Lung (tissue), 11 donors: ENCODE measurements at regions not wholly inside any gene's neighbourhood (a gene's known extent, or its start where the extent isn't known, plus 50 kb on each side); places are given as distances from the start of the nearest gene placed in this dataset.

Source experiments
- ATAC-seq: fragments of 200-7000 bp; cut with Tn5 transposase; one replicate; pipeline ENCODE4 v1.9.1; 2020; ENCODE audit warnings: moderate number of reproducible peaks; ENCODE audit not compliant: insufficient read depth, low FRiP score
- DNase-seq, 3 donors: peaks; one replicate each; pipeline ENCODE4 v3.0.0-alpha.2; 2013 to 2017
- H3K27ac ChIP-seq, 2 donors: one replicate each; pipeline ENCODE4 v1.5.1; 2013; ENCODE audit warnings: mild to moderate bottlenecking in 2 of 2, moderate library complexity in 2 of 2, control low read depth in 1 of 2, inconsistent platforms in 1 of 2, low read depth in 1 of 2, low read length in 1 of 2
- H3K27me3 ChIP-seq, 3 donors: one replicate each; pipeline ENCODE4 v1.5.1; 2013; ENCODE audit warnings: low read length in 2 of 3; ENCODE audit not compliant: control insufficient read depth in 3 of 3, insufficient read depth in 3 of 3
- H3K36me3 ChIP-seq, 4 donors: one replicate each; pipeline ENCODE4 v1.5.1; 2013; ENCODE audit warnings: low read length in 4 of 4, mild to moderate bottlenecking in 1 of 4, moderate library complexity in 1 of 4; ENCODE audit not compliant: control insufficient read depth in 4 of 4, insufficient read depth in 4 of 4
- H3K4me1 ChIP-seq, 5 donors: one replicate each; pipeline ENCODE4 v1.5.1; 2013; ENCODE audit warnings: low read length in 5 of 5, mild to moderate bottlenecking in 2 of 5, moderate library complexity in 1 of 5; ENCODE audit not compliant: control insufficient read depth in 5 of 5, insufficient read depth in 5 of 5
- H3K4me3 ChIP-seq: one replicate; pipeline ENCODE4 v1.5.1; 2013; ENCODE audit warnings: mild to moderate bottlenecking, control low read depth, moderate library complexity
- H3K9ac ChIP-seq, 2 donors: one replicate each; pipeline ENCODE4 v1.5.1; 2013; ENCODE audit warnings: low read length in 2 of 2, control low read depth in 1 of 2; ENCODE audit not compliant: insufficient read depth in 1 of 2
- H3K9me3 ChIP-seq, 4 donors: one replicate each; pipeline ENCODE4 v1.5.1; 2013; ENCODE audit warnings: low read length in 3 of 4, mild to moderate bottlenecking in 1 of 4, moderate library complexity in 1 of 4; ENCODE audit not compliant: control insufficient read depth in 4 of 4, insufficient read depth in 3 of 4
- CTCF ChIP-seq: IDR thresholded peaks from 2 replicates; pipeline ENCODE4 v1.5.1; 2012; ENCODE audit warnings: mild to moderate bottlenecking; ENCODE audit errors: control extremely low read depth, extremely low read depth
- WGBS, 2 donors: extraction: QIAGEN DNeasy Blood & Tissue Kit; methylation state at CpG; one replicate each; pipeline ENCODE4 v1.1.7; 2013; 5-methylcytosine and 5-hydroxymethylcytosine counted together
- donor health status: control.
- donor health status: control.
- donor health status: Bipolar disorder and iron deficiency.
- donor health status: healthy.
- donor health status: DM: yes; HTN: yes; CAD: no.

GRCh38 chr16:66130296-66130905 is 236.1 kb upstream of the CDH5 start:
- peaks cover 0 to 89% (median 40%) of the 10 kb centered on the region in 5 donors for H3K4me1 ChIP-seq
- no peak overlapping the region for H3K4me3 ChIP-seq
- peaks cover 0 to 2% (median 0%) of the 10 kb centered on the region in 4 donors for H3K9me3 ChIP-seq
- no peak overlapping the region for H3K9ac ChIP-seq
- no peaks in the 10 kb centered on the region for H3K27me3 ChIP-seq
- no peak for TF ChIP-seq CTCF
- DNase-seq: peak in 2 of 3 donors; percentile 49 to 56
- no peak for ATAC-seq
- H3K36me3 ChIP-seq: peaks cover 0 to 3% (median 0%) of the 10 kb centered on the region in 4 donors
- WGBS, 2 donors: 64 to 73% methylated on average over 5 of the region's 5 CpGs
- peak overlapping the region in 1 of 2 donors; percentile 42 for H3K27ac ChIP-seq

- ATAC-seq: no peak
- Histone ChIP-seq H3K27me3 (no peaks in the 10 kb centered on the region), H3K27ac (peak overlapping the region in 1 of 2 donors; percentile 37), H3K36me3 (peaks cover 0 to 5% (median 0%) of the 10 kb centered on the region in 4 donors), H3K4me3 (no peak overlapping the region), H3K9me3 (peaks cover 0 to 2% (median 0%) of the 10 kb centered on the region in 4 donors), H3K4me1 (peaks cover 0 to 77% (median 30%) of the 10 kb centered on the region in 5 donors), H3K9ac (no peak overlapping the region)
- TF ChIP-seq CTCF: no peak
- DNase-seq: no peak
- WGBS, 2 donors: 81 to 88% methylated on average over 4 of the region's 4 CpGs
Observed at GRCh38 chr16:66129196-66129595, 237.3 kb upstream of the CDH5 start.

GRCh38 chr16:66128371-66128770 is 238.1 kb upstream of the CDH5 start:
- 64 to 80% methylated on average over 7 of the region's 7 CpGs for WGBS, 2 donors

More at GRCh38 chr16:66128371-66128770, 238.1 kb upstream of the CDH5 start:
- no peaks in the 10 kb centered on the region for H3K27me3 ChIP-seq
- peaks cover 0 to 2% (median 0%) of the 10 kb centered on the region in 4 donors for H3K9me3 ChIP-seq
- peaks cover 0 to 5% (median 0%) of the 10 kb centered on the region in 4 donors for H3K36me3 ChIP-seq
- ATAC-seq: no peak
- no peak for TF ChIP-seq CTCF
- H3K4me3 ChIP-seq: no peak overlapping the region
- H3K4me1 ChIP-seq: peaks cover 0 to 69% (median 29%) of the 10 kb centered on the region in 5 donors
- DNase-seq: peak in 2 of 3 donors; percentile 72 to 75
- peak overlapping the region in 1 of 2 donors; percentile 39 for H3K9ac ChIP-seq
- no peak overlapping the region for H3K27ac ChIP-seq
